DND-41 (cell line): ENCODE measurements at regions not wholly inside any gene's neighbourhood (a gene's known extent, or its start where the extent isn't known, plus 50 kb on each side); places are given as distances from the start of the nearest gene placed in this dataset.

Source experiments
- ATAC-seq: fragments of 200-7000 bp; cut with Tn5 transposase; 3 replicates; pipeline ENCODE4 v1.9.1; 2021; ENCODE audit warnings: low read depth; ENCODE audit not compliant: insufficient read depth
- DNase-seq: peaks from one replicate; pipeline ENCODE4 v3.0.0-alpha.2; 2020
- H2AFZ ChIP-seq: 2 replicates; pipeline ENCODE4 v1.6.0; 2012; ENCODE audit warnings: low read depth, low read length
- H3K27ac ChIP-seq: 2 replicates; pipeline ENCODE4 v1.5.1; 2012; ENCODE audit warnings: low read length, inconsistent platforms
- H3K27me3 ChIP-seq: fragments of 200-600 bp; sonication (generic); 2 replicates; pipeline ENCODE4 v1.6.0; 2012; ENCODE audit warnings: low read length, mild to moderate bottlenecking, inconsistent platforms; ENCODE audit not compliant: insufficient read depth, poor library complexity
- H3K36me3 ChIP-seq: 2 replicates; pipeline ENCODE4 v1.5.1; 2012; ENCODE audit warnings: low read length, inconsistent platforms; ENCODE audit not compliant: insufficient read depth
- H3K4me1 ChIP-seq: 2 replicates; pipeline ENCODE4 v1.5.1; 2012; ENCODE audit warnings: mild to moderate bottlenecking, low read length; ENCODE audit not compliant: insufficient read depth
- H3K4me2 ChIP-seq: 2 replicates; pipeline ENCODE4 v1.6.0; 2012; ENCODE audit warnings: mild to moderate bottlenecking, moderate library complexity, low read length, inconsistent platforms; ENCODE audit not compliant: insufficient read depth
- H3K4me3 ChIP-seq, 2 experiments: fragments of 200-600 bp in 1 of 2; shearing (Covaris generic) in 1 of 2; 2 replicates each; pipeline ENCODE4 v1.5.1; 2012 to 2016; ENCODE audit warnings: inconsistent platforms in 2 of 2, low read length in 2 of 2, mild to moderate bottlenecking in 2 of 2, low read depth in 1 of 2, moderate library complexity in 1 of 2
- H3K79me2 ChIP-seq: 2 replicates; pipeline ENCODE4 v1.6.0; 2012; ENCODE audit warnings: low read length, inconsistent platforms; ENCODE audit not compliant: insufficient read depth
- H3K9ac ChIP-seq: 2 replicates; pipeline ENCODE4 v1.6.0; 2012; ENCODE audit warnings: low read depth, mild to moderate bottlenecking, inconsistent platforms, low read length, moderate library complexity
- H3K9me3 ChIP-seq: 2 replicates; pipeline ENCODE4 v1.5.1; 2012; ENCODE audit warnings: low read length, moderate library complexity, mild to moderate bottlenecking, inconsistent platforms; ENCODE audit not compliant: insufficient read depth, severe bottlenecking
- H4K20me1 ChIP-seq: 2 replicates; pipeline ENCODE4 v1.6.0; 2012; ENCODE audit warnings: low read length; ENCODE audit not compliant: insufficient read depth
- CTCF ChIP-seq: IDR thresholded peaks from 2 replicates; pipeline ENCODE4 v1.5.1; 2012; ENCODE audit warnings: borderline replicate concordance, low read length, moderate library complexity, mild to moderate bottlenecking; ENCODE audit not compliant: poor library complexity, severe bottlenecking; ENCODE audit errors: extremely low read depth
- EZH2 ChIP-seq: IDR thresholded peaks from 3 replicates; pipeline ENCODE4 v1.6.1; 2012; ENCODE audit warnings: borderline replicate concordance, low read depth, mild to moderate bottlenecking, moderate library complexity, low read length, inconsistent platforms; ENCODE audit not compliant: severe bottlenecking

- Histone ChIP-seq H3K4me1 (no peaks in the 10 kb centered on the region), H3K36me3 (no peaks in the 10 kb centered on the region), H3K27ac (no peak overlapping the region), H3K9ac (no peak overlapping the region), H3K9me3 (no peaks in the 10 kb centered on the region), H4K20me1 (no peaks in the 10 kb centered on the region), H3K79me2 (no peaks in the 10 kb centered on the region), H2AFZ (no peak overlapping the region), H3K4me3 (no peak overlapping the region), H3K4me2 (no peak overlapping the region), H3K27me3 (peaks cover 8% of the 10 kb centered on the region)
- DNase-seq (no peak), ATAC-seq (no peak)
- TF ChIP-seq EZH2 = no peak
- no peak for TF ChIP-seq CTCF
Observed at GRCh38 chr2:56107502-56108220, 76.1 kb upstream of the CCDC85A start.

GRCh38 chr2:56108806-56109205, 75.0 kb upstream of the CCDC85A start:
- no peak overlapping the region for H3K4me2 ChIP-seq
- H3K9ac ChIP-seq = no peak overlapping the region
- no peak for ATAC-seq
- no peaks in the 10 kb centered on the region for H4K20me1 ChIP-seq
- no peak overlapping the region for H3K4me3 ChIP-seq
- no peaks in the 10 kb centered on the region for H3K4me1 ChIP-seq
- no peak for DNase-seq
- H3K36me3 ChIP-seq = no peaks in the 10 kb centered on the region
- no peak overlapping the region for H3K27ac ChIP-seq
- TF ChIP-seq EZH2 = no peak
- TF ChIP-seq CTCF = no peak
- no peaks in the 10 kb centered on the region for H3K79me2 ChIP-seq
- H3K27me3 ChIP-seq = peaks cover 7% of the 10 kb centered on the region
- H2AFZ ChIP-seq = no peak overlapping the region
- H3K9me3 ChIP-seq = no peaks in the 10 kb centered on the region

- Histone ChIP-seq H3K9ac (no peak overlapping the region), H4K20me1 (no peaks in the 10 kb centered on the region), H3K9me3 (no peaks in the 10 kb centered on the region), H2AFZ (no peak overlapping the region), H3K4me3 (no peak overlapping the region), H3K4me1 (no peaks in the 10 kb centered on the region), H3K79me2 (no peaks in the 10 kb centered on the region), H3K27ac (no peak overlapping the region), H3K27me3 (peaks cover 5% of the 10 kb centered on the region), H3K4me2 (no peak overlapping the region), H3K36me3 (no peaks in the 10 kb centered on the region)
- ATAC-seq (no peak), DNase-seq (no peak)
- TF ChIP-seq EZH2 = no peak
- no peak for TF ChIP-seq CTCF
Observed at GRCh38 chr2:56109994-56110393, 73.8 kb upstream of the CCDC85A start.
